ENCODE measurements at regions not wholly inside any gene's neighbourhood (a gene's known extent, or its start where the extent isn't known, plus 50 kb on each side); places are given as distances from the start of the nearest gene placed in this dataset.

- DNase-seq = no peak
Measured at GRCh38 chr1:177466286-177466685, 295.5 kb downstream of the BRINP2 start.

DNA sequence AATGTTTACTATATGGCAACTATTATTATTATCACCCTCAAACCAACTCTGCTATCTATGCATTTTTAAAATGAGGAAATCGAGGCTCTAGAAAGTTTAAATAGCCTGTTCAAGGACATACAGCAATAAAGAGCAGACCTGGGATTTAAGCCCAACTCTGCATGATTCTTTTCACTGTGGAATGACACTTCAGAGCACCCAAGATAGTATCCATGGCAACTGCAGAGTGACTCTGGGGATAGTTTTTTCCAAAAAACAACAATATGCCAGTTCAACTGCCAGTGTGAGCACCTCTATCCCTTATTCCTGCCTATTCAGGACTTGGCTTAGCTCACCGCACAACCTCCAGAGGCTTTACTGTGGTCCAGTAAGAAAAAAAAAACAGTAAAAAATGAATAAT, 293.9 kb downstream of the BRINP2 start:
- DNase-seq = no peak

- no peak for DNase-seq
Measured at GRCh38 chr1:177451191-177451590, 280.4 kb downstream of the BRINP2 start.

DNA sequence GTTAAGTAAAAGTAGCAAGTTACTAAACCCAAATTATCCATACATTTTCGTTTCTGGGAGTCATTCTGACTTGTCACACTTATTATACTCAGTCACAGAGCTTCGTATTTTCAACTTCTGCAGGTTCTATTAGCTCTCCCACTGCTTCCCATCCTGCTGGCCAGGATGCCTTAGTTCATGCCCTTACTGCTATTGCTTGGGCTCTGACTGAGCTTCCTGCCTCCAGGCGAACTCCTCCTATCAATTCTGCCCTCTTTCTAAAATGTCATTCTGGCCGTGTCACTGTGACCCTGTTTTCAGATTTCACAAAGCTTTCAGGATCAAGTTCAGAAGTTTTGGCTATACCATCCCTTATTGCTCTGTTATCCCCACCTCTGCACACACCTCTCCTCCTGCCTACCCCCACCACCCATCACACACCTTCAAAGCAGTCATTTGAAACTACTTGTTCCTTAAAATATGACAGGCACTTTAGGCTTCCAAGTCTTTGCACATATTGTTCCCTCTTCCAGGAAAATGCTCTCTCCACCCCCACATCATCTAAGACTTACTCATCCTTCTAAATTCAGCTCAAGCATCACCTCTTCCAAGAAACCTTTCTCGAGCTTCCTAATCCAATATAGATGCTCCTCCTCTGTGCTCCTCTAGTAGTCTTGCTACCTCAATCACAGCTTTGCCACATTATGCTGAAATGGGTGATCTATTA, 278.0 kb downstream of the BRINP2 start:
- no peak for DNase-seq

DNA sequence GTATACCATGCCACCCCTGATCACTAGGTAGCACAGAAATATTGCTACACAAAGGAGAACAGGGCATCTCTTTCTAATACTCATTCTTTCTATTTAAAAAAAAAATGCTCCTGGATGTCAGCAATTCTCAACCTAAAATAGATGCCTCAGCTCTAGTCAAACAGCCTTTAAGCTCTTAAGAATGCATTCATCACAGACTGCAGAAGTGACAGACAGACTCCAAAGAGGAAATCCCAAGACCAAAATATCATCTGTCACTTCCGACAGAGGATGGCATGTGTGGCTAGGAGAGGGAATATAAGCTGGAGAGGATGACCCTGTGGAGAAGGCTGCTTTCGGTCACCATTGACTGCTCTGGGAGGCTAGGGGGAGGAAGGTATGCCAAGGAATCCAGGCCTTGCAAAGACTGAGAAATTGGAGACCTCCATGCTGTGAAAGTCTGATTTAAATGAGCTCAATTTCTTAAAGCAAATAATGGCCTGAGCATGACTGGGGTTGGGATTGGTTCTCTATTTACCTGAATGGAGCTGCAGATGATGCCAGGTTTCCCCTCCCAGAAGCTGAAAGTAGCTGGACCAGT, 277.4 kb downstream of the BRINP2 start:
- no peak for DNase-seq

DNA sequence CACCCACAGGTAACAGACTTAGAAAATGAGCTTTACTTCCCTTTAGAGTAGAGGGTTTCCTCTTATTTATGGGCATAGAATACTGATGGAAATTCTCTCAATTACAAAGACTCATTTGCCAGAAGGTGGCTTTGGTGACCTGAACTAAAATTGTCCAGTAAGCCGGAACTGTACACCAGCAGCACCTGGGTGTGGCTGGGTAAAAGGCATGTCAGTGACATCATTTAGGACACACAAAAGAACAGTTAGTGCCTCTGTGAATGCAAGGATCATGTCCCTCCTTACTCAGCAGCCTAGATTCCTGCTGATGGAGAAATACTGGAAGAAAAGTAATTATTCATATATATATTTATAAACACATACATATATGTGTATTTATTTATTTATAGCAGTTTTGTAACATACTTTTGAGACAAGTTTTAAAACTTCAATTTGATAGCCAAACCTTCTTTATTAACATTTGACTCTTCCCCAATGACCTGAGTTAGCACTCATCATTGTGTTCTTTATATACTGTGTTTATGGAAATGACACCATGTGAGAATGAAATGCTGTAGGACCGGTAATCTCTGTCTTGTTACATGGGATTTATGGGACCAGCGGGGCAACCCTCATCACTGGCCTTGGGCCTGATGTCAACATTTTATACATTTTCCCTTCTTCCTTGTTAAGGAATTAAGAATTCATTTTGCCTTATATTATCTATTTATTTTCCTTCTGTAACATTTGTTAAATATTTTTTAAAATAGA, 274.4 kb downstream of the BRINP2 start:
- DNase-seq = no peak

DNA sequence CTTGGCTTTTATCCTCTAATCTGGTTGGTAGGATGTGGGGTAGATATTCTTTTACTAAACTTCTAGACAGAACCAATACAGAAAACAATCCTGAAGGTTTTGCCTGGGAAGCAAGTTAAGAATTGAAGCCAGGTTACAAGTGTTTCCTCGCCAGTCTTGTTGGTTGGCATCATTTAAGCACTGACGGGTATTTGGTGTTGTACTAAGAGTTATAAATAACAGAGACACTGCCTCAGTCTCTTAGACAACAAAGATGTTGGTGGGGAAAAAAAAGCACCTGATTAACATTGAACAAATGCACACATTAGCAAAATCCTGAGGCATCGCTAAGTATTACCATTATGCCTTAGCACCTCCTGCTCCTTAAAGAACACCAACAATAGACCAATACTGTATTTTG, 272.2 kb downstream of the BRINP2 start:
- DNase-seq = no peak

DNA sequence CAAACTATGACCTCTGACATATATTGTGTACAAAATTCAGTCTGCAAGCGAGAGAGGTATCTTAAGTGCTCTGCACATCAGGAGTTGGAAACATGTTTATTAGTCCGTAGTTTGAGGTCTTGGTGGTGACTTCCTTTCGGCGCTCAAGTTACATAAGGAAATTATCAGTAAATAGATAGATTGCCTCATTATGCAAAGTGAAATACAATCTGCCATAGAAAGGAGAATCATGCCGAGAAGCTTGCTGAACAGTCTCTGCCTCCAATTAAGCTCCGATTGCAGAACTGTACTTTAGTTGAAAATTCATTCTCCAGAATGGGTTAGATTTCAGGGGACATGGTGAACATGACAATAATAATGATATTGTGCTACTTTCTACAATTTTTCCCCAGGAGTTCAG, 271.8 kb downstream of the BRINP2 start:
- DNase-seq = no peak

- no peak for DNase-seq
Measured at GRCh38 chr1:177441281-177441680, 270.5 kb downstream of the BRINP2 start.

DNA sequence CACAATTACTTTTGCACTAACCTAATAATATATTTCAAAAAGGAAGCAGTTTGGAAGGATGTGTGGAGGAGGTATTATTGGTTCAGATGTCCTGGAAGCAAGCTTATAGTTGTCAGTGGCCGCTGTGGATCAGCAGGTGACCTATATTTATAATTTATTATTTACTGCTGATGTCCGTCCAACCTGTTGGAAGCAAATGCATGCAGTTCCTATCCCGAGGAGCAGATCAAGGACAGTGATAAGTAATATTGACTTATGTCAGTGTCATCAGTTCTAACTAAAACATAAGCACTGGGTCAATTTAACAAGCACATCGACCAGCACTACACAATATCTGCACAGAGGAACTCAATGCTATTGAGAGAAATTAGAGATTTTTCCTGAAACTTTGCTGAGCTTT, 270.1 kb downstream of the BRINP2 start:
- no peak for DNase-seq

DNA sequence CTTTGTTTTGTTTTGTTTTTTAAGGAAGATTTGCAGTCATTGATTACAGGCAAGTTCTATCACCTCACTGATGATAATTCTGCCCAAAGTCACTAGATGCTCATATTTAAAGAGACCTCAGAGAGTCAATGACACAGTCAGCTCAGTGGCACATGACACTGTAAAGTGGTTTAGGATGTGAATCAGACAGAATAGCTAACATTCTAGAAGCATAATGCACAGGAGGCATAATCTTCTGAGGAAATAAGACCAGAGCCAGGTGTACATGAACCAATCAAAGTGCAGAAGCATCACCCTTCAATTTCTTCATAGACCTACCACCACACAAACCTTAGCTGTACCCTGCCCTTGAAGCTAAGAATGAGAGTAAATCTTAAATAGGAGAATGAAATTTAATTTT, 268.5 kb downstream of the BRINP2 start:
- DNase-seq = no peak

GRCh38 chr1:177435364-177435763, 264.6 kb downstream of the BRINP2 start:
- DNase-seq = no peak

DNA sequence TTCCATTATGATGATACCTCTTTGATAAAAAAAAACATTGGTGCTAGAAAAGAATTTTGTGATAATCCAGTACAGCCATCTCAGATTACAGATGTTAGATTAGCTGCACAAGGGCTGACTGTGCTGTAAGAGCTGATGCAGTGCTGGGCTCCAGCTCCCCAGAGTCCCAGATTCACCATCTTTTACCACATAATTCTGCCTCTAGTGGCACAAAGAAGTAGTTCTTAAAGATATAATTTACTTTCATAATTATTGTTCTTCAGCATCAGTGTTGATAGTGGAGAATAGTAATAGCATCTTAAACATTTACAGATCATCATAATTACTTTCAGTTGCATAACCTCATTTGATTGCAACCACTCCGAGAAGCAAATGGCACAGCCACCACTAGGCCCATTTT, 262.1 kb downstream of the BRINP2 start:
- no peak for DNase-seq

GRCh38 chr1:177431123-177431522, 260.4 kb downstream of the BRINP2 start:
- no peak for DNase-seq

GRCh38 chr1:177429234-177429633, 258.5 kb downstream of the BRINP2 start:
- DNase-seq = no peak

DNA sequence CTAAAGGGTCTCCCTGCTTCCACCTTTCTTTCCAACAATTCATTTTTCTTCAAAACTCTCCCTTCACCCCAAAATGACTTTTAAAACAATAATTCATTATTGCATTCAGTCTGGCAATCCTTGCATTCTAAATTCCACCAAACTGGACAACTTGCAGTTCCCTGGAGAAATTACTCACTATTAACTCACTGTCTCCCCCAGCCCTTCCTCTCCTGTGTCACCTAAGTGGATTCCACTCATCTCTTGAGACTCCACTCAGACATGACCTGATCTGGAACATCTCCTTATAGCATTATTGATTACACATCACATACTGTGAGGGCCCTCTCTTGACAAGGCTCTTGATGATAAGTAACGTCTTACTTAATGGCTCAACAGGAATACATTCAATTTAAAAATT, 257.1 kb downstream of the BRINP2 start:
- DNase-seq = no peak

GRCh38 chr1:177426497-177426896, 255.7 kb downstream of the BRINP2 start:
- no peak for DNase-seq

- DNase-seq = no peak
Measured at GRCh38 chr1:177425199-177425598, 254.4 kb downstream of the BRINP2 start.

DNA sequence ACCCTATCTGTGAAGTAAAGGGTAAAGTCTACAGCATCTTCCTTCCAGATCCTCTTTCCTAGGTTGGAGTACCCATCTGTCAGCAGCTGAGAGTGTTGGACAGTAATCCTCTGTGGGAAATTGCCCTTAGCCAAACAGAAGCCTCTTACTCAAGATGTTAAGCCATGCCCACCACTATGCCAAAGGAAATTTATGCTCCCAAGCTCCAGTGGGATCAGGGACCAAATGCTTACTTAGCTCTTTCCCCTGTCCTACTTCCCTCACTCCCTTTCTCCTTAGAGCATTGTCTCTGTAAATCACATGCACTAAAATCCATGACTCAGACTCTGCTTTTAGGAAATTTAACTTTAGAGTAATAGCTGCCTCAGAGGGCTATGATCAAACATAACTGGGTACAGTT, 254.0 kb downstream of the BRINP2 start:
- no peak for DNase-seq

DNA sequence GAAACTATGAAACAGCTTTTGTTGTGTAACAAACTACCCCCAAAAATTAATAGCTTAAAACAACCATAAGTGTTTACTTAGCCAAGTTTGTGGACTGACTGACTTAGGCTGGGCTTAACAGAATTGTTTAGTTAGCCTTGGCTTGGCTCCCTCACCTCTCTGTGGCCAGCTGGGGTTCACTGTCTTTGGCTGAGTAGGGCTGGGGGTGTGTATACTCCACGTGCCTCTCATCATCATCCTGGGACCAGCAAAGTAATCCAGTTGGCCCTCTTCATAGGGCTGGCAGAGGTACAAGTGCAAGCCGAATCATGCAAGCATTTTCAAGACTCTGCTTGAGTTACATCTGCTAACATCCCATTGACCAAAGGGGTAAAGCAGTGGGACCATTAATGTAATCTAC, 252.3 kb downstream of the BRINP2 start:
- no peak for DNase-seq

GRCh38 chr1:177413982-177414596, 243.3 kb downstream of the BRINP2 start:
- DNase-seq = no peak

DNA sequence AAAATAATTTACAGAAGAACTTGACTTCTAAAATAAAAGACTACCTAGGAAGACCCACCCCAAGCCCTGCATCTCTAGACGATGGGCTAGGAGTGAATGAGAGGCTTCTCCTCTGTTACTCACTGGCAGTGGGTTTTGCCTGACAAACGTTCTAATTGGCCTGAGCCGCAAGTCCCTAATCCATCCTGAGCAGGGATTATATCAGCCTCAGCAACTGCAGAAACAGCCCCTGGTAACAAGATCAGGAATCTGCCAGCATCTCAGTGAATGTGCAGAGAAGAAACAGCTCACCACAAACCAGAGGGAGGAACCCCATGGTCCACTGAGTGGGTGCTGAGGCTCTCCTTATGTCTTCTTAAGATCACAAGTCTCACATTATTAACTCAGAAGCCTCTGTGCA, 240.6 kb downstream of the BRINP2 start:
- no peak for DNase-seq

DNA sequence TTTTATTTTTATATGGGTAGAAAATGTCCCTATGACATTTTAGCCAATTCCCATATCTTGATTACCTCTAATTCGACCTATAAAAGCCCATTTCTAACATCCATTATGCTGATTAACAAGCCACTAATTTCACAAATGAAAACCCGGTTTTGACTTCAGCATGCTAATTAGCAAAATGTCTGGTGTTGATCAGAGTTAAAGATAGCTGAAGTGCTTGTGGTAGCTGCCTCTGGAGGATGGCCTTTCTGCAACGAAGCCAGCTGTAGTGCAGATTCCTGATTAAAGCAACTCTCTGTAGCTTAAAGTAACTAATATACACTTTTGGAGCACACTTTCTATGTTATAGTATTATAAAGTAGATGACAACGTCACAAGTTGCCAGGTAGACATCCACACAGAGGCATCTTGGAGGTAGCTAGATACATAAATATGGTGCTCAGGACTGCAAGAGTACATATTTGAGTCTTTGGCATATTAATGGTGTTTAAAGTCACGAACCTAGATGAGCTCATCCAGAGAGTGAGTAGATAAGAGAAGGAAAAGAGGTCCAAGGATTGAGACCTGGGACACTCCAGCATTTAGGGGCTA, 239.5 kb downstream of the BRINP2 start:
- DNase-seq = no peak

All from dermis blood vessel endothelial cell (primary cell).